ENCODE measurements at regions not wholly inside any gene's neighbourhood (a gene's known extent, or its start where the extent isn't known, plus 50 kb on each side); places are given as distances from the start of the nearest gene placed in this dataset.

- Histone ChIP-seq H3K9ac (ENCODE audit: low read depth, low read length, poor library complexity, severe bottlenecking) (no peak overlapping the region), H3K4me3 (ENCODE audit: low read length, poor library complexity, severe bottlenecking) (no peak overlapping the region), H2AFZ (ENCODE audit: low read length) (no peak overlapping the region), H3K9me2 (replicated peaks; ENCODE audit: low read depth, low read length) (no peaks in the 10 kb centered on the region), H3K4me1 (ENCODE audit: insufficient read depth, low read length, poor library complexity, severe bottlenecking) (no peaks in the 10 kb centered on the region), H3K79me2 (ENCODE audit: insufficient read depth, low read length) (no peaks in the 10 kb centered on the region), H4K20me1 (ENCODE audit: insufficient read depth, low read length, poor library complexity, severe bottlenecking) (no peaks in the 10 kb centered on the region), H3K36me3 (ENCODE audit: insufficient read depth, low read length) (no peaks in the 10 kb centered on the region), H3K4me2 (ENCODE audit: low read depth, low read length, poor library complexity, severe bottlenecking) (no peak overlapping the region), H3K9me3 (ENCODE audit: insufficient read depth, low read depth, low read length) (no peaks in the 10 kb centered on the region), H3K27me3 (ENCODE audit: insufficient read depth, low read length, poor library complexity, severe bottlenecking) (no peaks in the 10 kb centered on the region), H3F3A (ENCODE audit: low read depth) (no peaks in the 10 kb centered on the region)
- no peak for TF ChIP-seq EZH2phosphoT487 (IDR thresholded peaks at IDR 0.05; ENCODE audit: borderline replicate concordance)
- TF ChIP-seq, protein P1, sequence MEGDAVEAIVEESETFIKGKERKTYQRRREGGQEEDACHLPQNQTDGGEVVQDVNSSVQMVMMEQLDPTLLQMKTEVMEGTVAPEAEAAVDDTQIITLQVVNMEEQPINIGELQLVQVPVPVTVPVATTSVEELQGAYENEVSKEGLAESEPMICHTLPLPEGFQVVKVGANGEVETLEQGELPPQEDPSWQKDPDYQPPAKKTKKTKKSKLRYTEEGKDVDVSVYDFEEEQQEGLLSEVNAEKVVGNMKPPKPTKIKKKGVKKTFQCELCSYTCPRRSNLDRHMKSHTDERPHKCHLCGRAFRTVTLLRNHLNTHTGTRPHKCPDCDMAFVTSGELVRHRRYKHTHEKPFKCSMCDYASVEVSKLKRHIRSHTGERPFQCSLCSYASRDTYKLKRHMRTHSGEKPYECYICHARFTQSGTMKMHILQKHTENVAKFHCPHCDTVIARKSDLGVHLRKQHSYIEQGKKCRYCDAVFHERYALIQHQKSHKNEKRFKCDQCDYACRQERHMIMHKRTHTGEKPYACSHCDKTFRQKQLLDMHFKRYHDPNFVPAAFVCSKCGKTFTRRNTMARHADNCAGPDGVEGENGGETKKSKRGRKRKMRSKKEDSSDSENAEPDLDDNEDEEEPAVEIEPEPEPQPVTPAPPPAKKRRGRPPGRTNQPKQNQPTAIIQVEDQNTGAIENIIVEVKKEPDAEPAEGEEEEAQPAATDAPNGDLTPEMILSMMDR (conservative IDR thresholded peaks at IDR 0.05; ENCODE audit: low read length): no peak
Measured at GRCh38 chr1:55894521-55894920, 679.4 kb upstream of the USP24 start.

GRCh38 chr1:55893155-55893554, 678.0 kb upstream of the USP24 start:
- H3K27me3 ChIP-seq (ENCODE audit: insufficient read depth, low read length, poor library complexity, severe bottlenecking): no peaks in the 10 kb centered on the region
- H3K9me3 ChIP-seq (ENCODE audit: insufficient read depth, low read depth, low read length): no peaks in the 10 kb centered on the region
- no peak overlapping the region for H3K4me2 ChIP-seq (ENCODE audit: low read depth, low read length, poor library complexity, severe bottlenecking)

GRCh38 chr1:55888685-55889317, 673.6 kb upstream of the USP24 start:
- H3K9me3 ChIP-seq (ENCODE audit: insufficient read depth, low read depth, low read length): no peaks in the 10 kb centered on the region
- H3K9me2 ChIP-seq (replicated peaks; ENCODE audit: low read depth, low read length): no peaks in the 10 kb centered on the region
- no peaks in the 10 kb centered on the region for H3K27me3 ChIP-seq (ENCODE audit: insufficient read depth, low read length, poor library complexity, severe bottlenecking)
- H3K79me2 ChIP-seq (ENCODE audit: insufficient read depth, low read length): no peaks in the 10 kb centered on the region
- H4K20me1 ChIP-seq (ENCODE audit: insufficient read depth, low read length, poor library complexity, severe bottlenecking): no peaks in the 10 kb centered on the region
- TF ChIP-seq, protein P1 (conservative IDR thresholded peaks at IDR 0.05; ENCODE audit: low read length): no peak
- TF ChIP-seq EZH2phosphoT487 (IDR thresholded peaks at IDR 0.05; ENCODE audit: borderline replicate concordance): no peak
- H3K9ac ChIP-seq (ENCODE audit: low read depth, low read length, poor library complexity, severe bottlenecking): no peak overlapping the region
- H3K4me3 ChIP-seq (ENCODE audit: low read length, poor library complexity, severe bottlenecking): no peak overlapping the region
- H3K36me3 ChIP-seq (ENCODE audit: insufficient read depth, low read length): no peaks in the 10 kb centered on the region
- H3K4me2 ChIP-seq (ENCODE audit: low read depth, low read length, poor library complexity, severe bottlenecking): no peak overlapping the region
- no peaks in the 10 kb centered on the region for H3K4me1 ChIP-seq (ENCODE audit: insufficient read depth, low read length, poor library complexity, severe bottlenecking)
- H3F3A ChIP-seq (ENCODE audit: low read depth): no peaks in the 10 kb centered on the region
- H2AFZ ChIP-seq (ENCODE audit: low read length): no peak overlapping the region

More at GRCh38 chr1:55893155-55893554, 678.0 kb upstream of the USP24 start:
- Histone ChIP-seq H2AFZ (ENCODE audit: low read length) (no peak overlapping the region), H3K36me3 (ENCODE audit: insufficient read depth, low read length) (no peaks in the 10 kb centered on the region), H3K4me3 (ENCODE audit: low read length, poor library complexity, severe bottlenecking) (no peak overlapping the region), H3F3A (ENCODE audit: low read depth) (no peaks in the 10 kb centered on the region), H4K20me1 (ENCODE audit: insufficient read depth, low read length, poor library complexity, severe bottlenecking) (no peaks in the 10 kb centered on the region), H3K9ac (ENCODE audit: low read depth, low read length, poor library complexity, severe bottlenecking) (no peak overlapping the region), H3K4me1 (ENCODE audit: insufficient read depth, low read length, poor library complexity, severe bottlenecking) (no peaks in the 10 kb centered on the region), H3K9me2 (replicated peaks; ENCODE audit: low read depth, low read length) (no peaks in the 10 kb centered on the region), H3K79me2 (ENCODE audit: insufficient read depth, low read length) (no peaks in the 10 kb centered on the region)
- TF ChIP-seq, protein P1 (conservative IDR thresholded peaks at IDR 0.05; ENCODE audit: low read length): peak; percentile 49
- no peak for TF ChIP-seq EZH2phosphoT487 (IDR thresholded peaks at IDR 0.05; ENCODE audit: borderline replicate concordance)

Data from Loucy (cell line).